CD4-positive, alpha-beta T cell (primary cell): ENCODE measurements at regions not wholly inside any gene's neighbourhood (a gene's known extent, or its start where the extent isn't known, plus 50 kb on each side); places are given as distances from the start of the nearest gene placed in this dataset.

Experiments used
- ATAC-seq: fragments of 200-7000 bp; cut with Tn5 transposase; one replicate; pipeline ENCODE4 v1.10.0; 2022; ENCODE audit warnings: mild to moderate bottlenecking; ENCODE audit not compliant: poor library complexity
- CTCF ChIA-PET: fragments of 350-600 bp; sonication (Branson Sonifier 250); formaldehyde crosslinking; loops from one replicate; lab custom pipeline; 2021; ENCODE audit warnings: antibody characterized with exemption, inconsistent platforms; lab: Charles Lee
- POLR2A ChIA-PET: fragments of 350-600 bp; sonication (Branson Sonifier 250); formaldehyde crosslinking; loops from one replicate; lab custom pipeline; 2021; ENCODE audit warnings: antibody characterized with exemption, inconsistent platforms; lab: Charles Lee
- DNase-seq, 14 experiments: peaks; one replicate each; pipeline ENCODE4 v3.0.0-alpha.2; 2013 to 2020; ENCODE audit warnings: mixed read lengths in 2 of 14
- H3K27ac ChIP-seq, 2 donors: one replicate each; pipeline versions ENCODE4 v1.5.1 to v1.7.0; 2013; ENCODE audit warnings: low read length in 2 of 2, low read depth in 1 of 2, mild to moderate bottlenecking in 1 of 2
- H3K27me3 ChIP-seq, 2 experiments: 1 replicate in 1 of 2; 2 replicates in 1 of 2; pipeline versions ENCODE4 v1.6.1 to v1.7.0; 2013; ENCODE audit warnings: low read length in 2 of 2, control low read depth in 1 of 2, mild to moderate bottlenecking in 1 of 2, moderate library complexity in 1 of 2; ENCODE audit not compliant: insufficient read depth in 2 of 2, control insufficient read depth in 1 of 2
- H3K36me3 ChIP-seq: one replicate; pipeline ENCODE4 v1.6.1; 2013; ENCODE audit warnings: low read length, control low read depth; ENCODE audit not compliant: insufficient read depth
- H3K4me1 ChIP-seq: one replicate; pipeline ENCODE4 v1.6.1; 2013; ENCODE audit warnings: low read length, control low read depth; ENCODE audit not compliant: insufficient read depth
- H3K4me3 ChIP-seq: one replicate; pipeline ENCODE4 v1.5.1; 2013; ENCODE audit warnings: mild to moderate bottlenecking, low read length, moderate library complexity
- H3K9me3 ChIP-seq, 2 experiments: 1 replicate in 1 of 2; 2 replicates in 1 of 2; pipeline versions ENCODE4 v1.6.1 to v1.7.0; 2013; ENCODE audit warnings: low read length in 2 of 2, mild to moderate bottlenecking in 2 of 2, control low read depth in 1 of 2, moderate library complexity in 1 of 2; ENCODE audit not compliant: control insufficient read depth in 1 of 2, insufficient read depth in 1 of 2
- H3K27ac Mint-ChIP-seq: one replicate; pipeline ENCODE4 v1.8.0; 2020; ENCODE audit warnings: mixed read lengths
- H3K27me3 Mint-ChIP-seq: one replicate; pipeline ENCODE4 v1.8.0; 2021; ENCODE audit warnings: mixed read lengths
- H3K36me3 Mint-ChIP-seq: one replicate; pipeline ENCODE4 v1.8.0; 2021; ENCODE audit warnings: low read depth, mixed read lengths
- H3K4me1 Mint-ChIP-seq: one replicate; pipeline ENCODE4 v1.8.0; 2021; ENCODE audit warnings: low read depth, mixed read lengths
- H3K4me3 Mint-ChIP-seq: one replicate; pipeline ENCODE4 v1.8.0; 2020; ENCODE audit warnings: mild to moderate bottlenecking, mixed read lengths
- H3K9me3 Mint-ChIP-seq: one replicate; pipeline ENCODE4 v1.8.0; 2020; ENCODE audit warnings: mixed read lengths
- intact Hi-C, 2 experiments: fragments of 100-400 bp; cut with DNase I in 1 of 2; cut with micrococcal nuclease in 1 of 2; formaldehyde crosslinking; loops; one replicate each; pipeline versions ENCODE4 v1.15.1 to v1.9.0; 2023 to 2025; cut with DNase I, micrococcal nuclease
- TF ChIP-seq, protein P1 (sequence below): fragments of 200-600 bp; IDR thresholded peaks from one replicate; pipeline ENCODE4 v1.8.0; 2022; ENCODE audit warnings: antibody characterized with exemption, mild to moderate bottlenecking

GRCh38 chr12:90311561-90311960, 602.9 kb upstream of the ATP2B1 start:
- Histone ChIP-seq H3K9me3 (no peaks in the 10 kb centered on the region), H3K4me3 (no peak overlapping the region), H3K27me3 (no peaks in the 10 kb centered on the region), H3K4me1 (no peaks in the 10 kb centered on the region), H3K36me3 (no peaks in the 10 kb centered on the region), H3K27ac (no peak overlapping the region)
- DNase-seq (no peak), ATAC-seq (no peak)
- no peak overlapping the region for H3K27ac Mint-ChIP-seq
- intact Hi-C loops = no loop called here
- H3K9me3 Mint-ChIP-seq = no peaks in the 10 kb centered on the region
- H3K27me3 Mint-ChIP-seq = peaks cover 4% of the 10 kb centered on the region
- no peak overlapping the region for H3K4me3 Mint-ChIP-seq
- H3K36me3 Mint-ChIP-seq = no peaks in the 10 kb centered on the region
- no peaks in the 10 kb centered on the region for H3K4me1 Mint-ChIP-seq
- ChIA-PET CTCF (no interaction called here), POLR2A (no interaction called here)
- TF ChIP-seq, protein P1, sequence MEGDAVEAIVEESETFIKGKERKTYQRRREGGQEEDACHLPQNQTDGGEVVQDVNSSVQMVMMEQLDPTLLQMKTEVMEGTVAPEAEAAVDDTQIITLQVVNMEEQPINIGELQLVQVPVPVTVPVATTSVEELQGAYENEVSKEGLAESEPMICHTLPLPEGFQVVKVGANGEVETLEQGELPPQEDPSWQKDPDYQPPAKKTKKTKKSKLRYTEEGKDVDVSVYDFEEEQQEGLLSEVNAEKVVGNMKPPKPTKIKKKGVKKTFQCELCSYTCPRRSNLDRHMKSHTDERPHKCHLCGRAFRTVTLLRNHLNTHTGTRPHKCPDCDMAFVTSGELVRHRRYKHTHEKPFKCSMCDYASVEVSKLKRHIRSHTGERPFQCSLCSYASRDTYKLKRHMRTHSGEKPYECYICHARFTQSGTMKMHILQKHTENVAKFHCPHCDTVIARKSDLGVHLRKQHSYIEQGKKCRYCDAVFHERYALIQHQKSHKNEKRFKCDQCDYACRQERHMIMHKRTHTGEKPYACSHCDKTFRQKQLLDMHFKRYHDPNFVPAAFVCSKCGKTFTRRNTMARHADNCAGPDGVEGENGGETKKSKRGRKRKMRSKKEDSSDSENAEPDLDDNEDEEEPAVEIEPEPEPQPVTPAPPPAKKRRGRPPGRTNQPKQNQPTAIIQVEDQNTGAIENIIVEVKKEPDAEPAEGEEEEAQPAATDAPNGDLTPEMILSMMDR = no peak

DNA sequence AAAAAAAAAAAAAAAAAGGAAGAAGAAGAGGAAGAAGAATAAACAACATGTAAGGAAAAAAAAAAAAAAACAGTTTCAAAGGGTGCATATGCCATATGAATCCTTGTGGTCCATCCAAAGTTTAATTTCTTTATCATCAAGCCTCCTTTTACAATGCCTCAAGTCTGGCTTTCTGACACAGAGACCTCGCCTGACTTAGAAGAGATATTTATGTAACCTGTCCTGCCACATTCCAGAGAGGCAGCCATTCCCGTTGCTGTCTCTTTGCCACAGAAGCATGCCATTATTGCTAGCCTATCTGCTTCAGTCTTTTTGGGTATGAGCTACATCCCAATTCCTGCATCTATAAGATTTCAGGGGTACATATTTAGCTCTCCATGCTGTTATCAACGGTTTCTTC, 596.7 kb upstream of the ATP2B1 start:
- DNase-seq (no peak), ATAC-seq (no peak)
- Histone ChIP-seq H3K4me1 (no peaks in the 10 kb centered on the region), H3K36me3 (no peaks in the 10 kb centered on the region), H3K9me3 (no peaks in the 10 kb centered on the region), H3K4me3 (no peak overlapping the region), H3K27me3 (no peaks in the 10 kb centered on the region), H3K27ac (no peak overlapping the region)
- Mint-ChIP-seq H3K36me3 (no peaks in the 10 kb centered on the region), H3K27me3 (peaks cover 4% of the 10 kb centered on the region), H3K4me3 (no peak overlapping the region), H3K4me1 (no peaks in the 10 kb centered on the region), H3K27ac (no peak overlapping the region), H3K9me3 (no peaks in the 10 kb centered on the region)
- TF ChIP-seq, protein P1 = no peak
- ChIA-PET POLR2A (no interaction called here), CTCF (no interaction called here)
- intact Hi-C loops = no loop called here

- no peak for DNase-seq
- H3K4me1 ChIP-seq = no peaks in the 10 kb centered on the region
- Mint-ChIP-seq H3K4me1 (peaks cover 9% of the 10 kb centered on the region), H3K9me3 (no peaks in the 10 kb centered on the region), H3K4me3 (no peak overlapping the region), H3K27me3 (peaks cover 4% of the 10 kb centered on the region), H3K27ac (no peak overlapping the region), H3K36me3 (no peaks in the 10 kb centered on the region)
- H3K36me3 ChIP-seq = no peaks in the 10 kb centered on the region
- H3K27ac ChIP-seq = no peak overlapping the region
- intact Hi-C loops = no loop called here
- POLR2A ChIA-PET = no interaction called here
- no peaks in the 10 kb centered on the region for H3K9me3 ChIP-seq
- TF ChIP-seq, protein P1 = no peak
- no peaks in the 10 kb centered on the region for H3K27me3 ChIP-seq
- ATAC-seq = no peak
- no peak overlapping the region for H3K4me3 ChIP-seq
- CTCF ChIA-PET = no interaction called here
These were observed 595.6 kb upstream of the ATP2B1 start for GRCh38 chr12:90304231-90304630.
